22Rv1 (cell line): ENCODE measurements at regions not wholly inside any gene's neighbourhood (a gene's known extent, or its start where the extent isn't known, plus 50 kb on each side); places are given as distances from the start of the nearest gene placed in this dataset.

Experiments
- ZFX ChIP-seq: fragments of 450-650 bp; IDR thresholded peaks from 2 replicates; pipeline ENCODE4 v1.6.1; 2017; ENCODE audit warnings: antibody characterized with exemption, borderline replicate concordance
- TF ChIP-seq, protein P1 (sequence below): fragments of 450-650 bp; IDR thresholded peaks from 2 replicates; pipeline ENCODE4 v1.5.1; 2017; ENCODE audit warnings: mild to moderate bottlenecking

DNA sequence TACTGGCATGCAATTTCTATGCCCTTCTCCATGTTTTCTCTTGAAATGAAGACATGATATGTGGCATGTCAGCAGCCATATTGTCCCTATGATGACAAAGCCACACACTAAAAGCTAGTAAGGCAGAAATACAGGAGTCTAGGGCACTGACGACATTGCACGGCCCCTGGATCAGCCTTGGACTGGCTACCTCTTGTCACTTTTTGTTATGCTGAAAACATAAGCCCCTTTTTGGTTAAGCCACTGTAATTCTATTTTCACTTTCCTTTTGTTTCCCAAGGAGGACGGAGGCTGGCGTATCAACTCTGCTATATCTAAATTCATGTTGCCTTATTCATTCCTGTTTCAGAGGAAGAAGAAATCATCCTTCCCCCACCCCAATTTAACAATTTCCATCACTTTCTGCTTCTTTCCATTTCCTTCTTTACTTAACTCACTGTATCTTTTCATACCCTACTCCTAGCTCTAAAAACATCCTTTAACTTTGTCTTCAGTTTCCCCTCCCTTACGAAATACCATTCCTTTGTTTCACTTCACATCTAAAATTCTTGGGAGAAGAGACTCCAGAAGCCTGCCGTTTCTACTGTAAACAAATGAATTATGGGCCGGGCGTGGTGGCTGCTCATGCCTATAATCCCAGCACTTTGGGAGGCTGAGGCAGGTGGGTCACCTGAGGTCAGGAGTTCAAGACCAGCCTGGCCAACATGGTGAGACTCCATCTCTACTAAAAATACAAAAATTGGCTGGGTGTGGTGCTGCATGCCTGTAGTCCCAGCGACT lies 364.1 kb downstream of the PCNX1 start:
- TF ChIP-seq, protein P1, sequence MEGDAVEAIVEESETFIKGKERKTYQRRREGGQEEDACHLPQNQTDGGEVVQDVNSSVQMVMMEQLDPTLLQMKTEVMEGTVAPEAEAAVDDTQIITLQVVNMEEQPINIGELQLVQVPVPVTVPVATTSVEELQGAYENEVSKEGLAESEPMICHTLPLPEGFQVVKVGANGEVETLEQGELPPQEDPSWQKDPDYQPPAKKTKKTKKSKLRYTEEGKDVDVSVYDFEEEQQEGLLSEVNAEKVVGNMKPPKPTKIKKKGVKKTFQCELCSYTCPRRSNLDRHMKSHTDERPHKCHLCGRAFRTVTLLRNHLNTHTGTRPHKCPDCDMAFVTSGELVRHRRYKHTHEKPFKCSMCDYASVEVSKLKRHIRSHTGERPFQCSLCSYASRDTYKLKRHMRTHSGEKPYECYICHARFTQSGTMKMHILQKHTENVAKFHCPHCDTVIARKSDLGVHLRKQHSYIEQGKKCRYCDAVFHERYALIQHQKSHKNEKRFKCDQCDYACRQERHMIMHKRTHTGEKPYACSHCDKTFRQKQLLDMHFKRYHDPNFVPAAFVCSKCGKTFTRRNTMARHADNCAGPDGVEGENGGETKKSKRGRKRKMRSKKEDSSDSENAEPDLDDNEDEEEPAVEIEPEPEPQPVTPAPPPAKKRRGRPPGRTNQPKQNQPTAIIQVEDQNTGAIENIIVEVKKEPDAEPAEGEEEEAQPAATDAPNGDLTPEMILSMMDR, result no peak
- no peak for TF ChIP-seq ZFX
